ENCODE measurements at regions not wholly inside any gene's neighbourhood (a gene's known extent, or its start where the extent isn't known, plus 50 kb on each side); places are given as distances from the start of the nearest gene placed in this dataset.

- Histone ChIP-seq H3K27ac (no peak overlapping the region), H3K4me1 (replicated peaks) (peaks cover 10% of the 10 kb centered on the region), H3K27me3 (replicated peaks; ENCODE audit: insufficient read depth) (no peaks in the 10 kb centered on the region), H3K4me3 (no peak overlapping the region), H3K9me3 (no peaks in the 10 kb centered on the region), H3K36me3 (no peaks in the 10 kb centered on the region)
- no peak for TF ChIP-seq POLR2AphosphoS5 (IDR thresholded peaks at IDR 0.05)
- no peak for TF ChIP-seq POLR2A (IDR thresholded peaks at IDR 0.05)
- intact Hi-C loops (cut with DNase I) = loop anchor here (10.0 kb wide), 2 partner anchors 696 to 886 kb away; no protein-coding TSS in a partner anchor
- no peak for DNase-seq (ENCODE audit: low spot score)
- 96% methylated on average over 6 of the region's 6 CpGs for WGBS
Observed at GRCh38 chr14:100668352-100668751, 58.3 kb upstream of the DLK1 start.

- H3K36me3 ChIP-seq = no peaks in the 10 kb centered on the region
- no peaks in the 10 kb centered on the region for H3K27me3 ChIP-seq (replicated peaks; ENCODE audit: insufficient read depth)
- intact Hi-C loops (cut with DNase I) = loop anchor here (10.0 kb wide), 2 partner anchors 696 to 886 kb away; no protein-coding TSS in a partner anchor
- H3K27ac ChIP-seq = no peak overlapping the region
- 78% methylated on average over 9 of the region's 9 CpGs for WGBS
- H3K9me3 ChIP-seq = no peaks in the 10 kb centered on the region
- no peak for TF ChIP-seq POLR2AphosphoS5 (IDR thresholded peaks at IDR 0.05)
- no peak for TF ChIP-seq POLR2A (IDR thresholded peaks at IDR 0.05)
- TF ChIP-seq CTCF (IDR thresholded peaks at IDR 0.05) = no peak
- peaks cover 10% of the 10 kb centered on the region for H3K4me1 ChIP-seq (replicated peaks)
- no peak for DNase-seq (ENCODE audit: low spot score)
- H3K4me3 ChIP-seq = no peak overlapping the region
Observed at GRCh38 chr14:100669011-100669412, 57.7 kb upstream of the DLK1 start.

- Histone ChIP-seq H3K4me1 (replicated peaks) (peaks cover 10% of the 10 kb centered on the region), H3K4me3 (no peak overlapping the region), H3K27ac (no peak overlapping the region), H3K27me3 (replicated peaks; ENCODE audit: insufficient read depth) (no peaks in the 10 kb centered on the region), H3K36me3 (no peaks in the 10 kb centered on the region), H3K9me3 (no peaks in the 10 kb centered on the region)
- 57% methylated on average over 13 of the region's 13 CpGs for WGBS
- intact Hi-C loops (cut with DNase I) = loop anchor here (10.0 kb wide), 2 partner anchors 695 to 885 kb away; no protein-coding TSS in a partner anchor
- DNase-seq (ENCODE audit: low spot score) = no peak
- TF ChIP-seq CTCF (IDR thresholded peaks at IDR 0.05) (no peak), POLR2A (IDR thresholded peaks at IDR 0.05) (no peak), POLR2AphosphoS5 (IDR thresholded peaks at IDR 0.05) (no peak)
Observed at GRCh38 chr14:100669468-100669867, 57.2 kb upstream of the DLK1 start.

GRCh38 chr14:100670017-100670752, 56.5 kb upstream of the DLK1 start:
- WGBS = 48% methylated on average over 11 of the region's 11 CpGs
- no peak for DNase-seq (ENCODE audit: low spot score)
- no peak overlapping the region for H3K4me3 ChIP-seq
- H3K4me1 ChIP-seq (replicated peaks) = peaks cover 8% of the 10 kb centered on the region
- no peaks in the 10 kb centered on the region for H3K9me3 ChIP-seq
- no peaks in the 10 kb centered on the region for H3K27me3 ChIP-seq (replicated peaks; ENCODE audit: insufficient read depth)
- no peak for TF ChIP-seq POLR2AphosphoS5 (IDR thresholded peaks at IDR 0.05)
- TF ChIP-seq POLR2A (IDR thresholded peaks at IDR 0.05) = no peak
- TF ChIP-seq CTCF (IDR thresholded peaks at IDR 0.05) = no peak
- intact Hi-C loops (cut with DNase I) = no loop called here
- H3K27ac ChIP-seq = no peak overlapping the region
- no peaks in the 10 kb centered on the region for H3K36me3 ChIP-seq

GRCh38 chr14:100670753-100671049, 56.0 kb upstream of the DLK1 start:
- DNase-seq (ENCODE audit: low spot score) = no peak
- intact Hi-C loops (cut with DNase I) = no loop called here
- Histone ChIP-seq H3K4me1 (replicated peaks) (peaks cover 3% of the 10 kb centered on the region), H3K9me3 (no peaks in the 10 kb centered on the region), H3K27ac (no peak overlapping the region), H3K36me3 (no peaks in the 10 kb centered on the region), H3K4me3 (no peak overlapping the region), H3K27me3 (replicated peaks; ENCODE audit: insufficient read depth) (no peaks in the 10 kb centered on the region)
- 64% methylated on average over 7 of the region's 7 CpGs for WGBS
- TF ChIP-seq POLR2A (IDR thresholded peaks at IDR 0.05) = no peak
- no peak for TF ChIP-seq POLR2AphosphoS5 (IDR thresholded peaks at IDR 0.05)
- no peak for TF ChIP-seq CTCF (IDR thresholded peaks at IDR 0.05)

Measured in prostate gland (tissue), 2 donors.